GM19043 (cell line): ENCODE measurements at regions not wholly inside any gene's neighbourhood (a gene's known extent, or its start where the extent isn't known, plus 50 kb on each side); places are given as distances from the start of the nearest gene placed in this dataset.

Experiments
- ATAC-seq: cut with Tn5 transposase; IDR thresholded peaks from one replicate; pipeline ENCODE4 v1.9.1; 2021; ENCODE audit warnings: low read depth; ENCODE audit not compliant: unreplicated experiment

DNA sequence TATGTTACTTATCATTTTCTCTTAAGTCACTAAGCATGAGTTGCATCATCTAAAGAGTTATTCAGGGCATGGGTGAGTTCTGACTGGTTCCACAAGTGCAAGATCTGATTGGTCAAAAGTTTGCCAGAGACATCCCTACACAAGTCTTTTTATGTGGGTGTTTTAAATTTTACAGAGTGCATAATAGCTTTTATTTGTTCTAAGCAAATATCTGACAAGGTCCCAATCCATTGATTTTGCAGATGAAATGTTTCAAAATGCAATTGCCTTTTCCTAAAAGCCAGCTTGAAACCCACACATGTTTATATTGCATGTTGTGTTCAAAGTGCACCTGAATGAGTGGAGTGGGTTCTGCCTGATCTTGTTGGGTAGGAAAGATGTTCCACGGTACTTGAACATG lies 101.7 kb upstream of the PAX6 start:
- no peak for ATAC-seq

DNA sequence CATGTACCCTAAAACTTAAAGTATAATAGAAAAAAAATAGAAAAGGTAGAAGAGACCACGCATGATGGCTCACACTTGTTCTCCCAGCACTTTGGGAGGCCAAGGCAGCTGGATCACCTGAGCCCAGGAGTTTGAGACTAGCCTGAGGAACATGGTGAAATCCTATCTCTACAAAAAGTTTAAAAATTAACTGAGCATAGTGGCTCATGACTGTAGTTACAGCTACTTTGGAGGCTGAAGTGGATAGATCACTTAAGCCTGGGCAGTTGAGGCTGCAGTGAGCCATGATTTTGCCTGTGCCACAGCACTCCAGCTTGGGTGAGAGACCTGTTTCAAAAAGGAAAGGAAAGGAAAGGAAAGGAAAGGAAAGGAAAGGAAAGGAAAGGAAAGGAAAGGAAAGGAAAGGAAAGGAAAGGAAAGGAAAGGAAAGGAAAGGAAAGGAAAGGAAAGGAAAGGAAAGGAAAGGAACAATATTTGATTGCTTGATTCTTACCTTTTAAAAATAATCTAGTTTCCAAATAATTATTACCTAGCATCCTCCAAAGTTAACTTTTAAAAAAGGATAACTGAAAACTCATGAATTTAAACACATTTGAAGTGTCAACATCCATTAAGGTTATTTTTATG lies 99.9 kb upstream of the PAX6 start:
- ATAC-seq, result no peak

DNA sequence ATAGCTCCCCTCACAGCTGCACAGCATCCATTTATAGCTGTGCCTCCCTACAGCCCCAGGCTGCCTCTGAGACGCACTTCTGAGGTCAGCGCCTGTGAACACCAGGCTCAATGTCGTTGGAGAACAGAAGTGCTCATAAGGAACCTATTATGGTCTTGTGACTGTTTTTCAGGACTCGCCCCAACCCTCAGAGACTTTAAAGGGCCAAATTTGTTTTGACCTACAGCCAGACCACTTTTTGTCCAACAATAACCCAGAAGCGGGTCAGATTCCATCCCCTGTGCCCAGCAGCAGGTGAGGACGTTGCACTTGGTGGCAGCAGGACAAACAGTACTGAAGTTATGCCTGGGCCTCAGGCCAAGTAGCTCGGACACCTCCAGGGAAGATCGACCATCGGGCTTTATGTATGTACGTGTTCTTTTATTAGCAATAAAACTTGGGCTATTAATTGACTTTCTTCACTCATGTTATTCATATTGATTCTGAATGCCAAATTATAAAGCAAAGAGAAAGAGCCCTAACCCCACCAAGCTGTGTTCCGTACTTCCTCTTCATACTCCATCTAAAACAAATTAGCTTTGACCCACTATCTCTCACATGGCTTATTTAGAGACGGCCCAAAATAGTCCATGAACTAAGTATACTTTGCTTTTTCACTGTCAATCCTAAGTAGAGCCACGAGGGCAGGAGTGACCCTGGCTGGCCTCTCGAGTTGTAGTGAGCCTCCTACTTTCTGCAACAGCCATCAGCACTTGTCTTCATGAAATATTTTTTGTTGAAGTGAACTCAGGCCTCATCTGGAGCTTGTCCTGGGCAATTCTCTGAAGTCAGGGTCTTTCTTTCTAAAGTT lies 92.3 kb upstream of the PAX6 start:
- ATAC-seq, result no peak

DNA sequence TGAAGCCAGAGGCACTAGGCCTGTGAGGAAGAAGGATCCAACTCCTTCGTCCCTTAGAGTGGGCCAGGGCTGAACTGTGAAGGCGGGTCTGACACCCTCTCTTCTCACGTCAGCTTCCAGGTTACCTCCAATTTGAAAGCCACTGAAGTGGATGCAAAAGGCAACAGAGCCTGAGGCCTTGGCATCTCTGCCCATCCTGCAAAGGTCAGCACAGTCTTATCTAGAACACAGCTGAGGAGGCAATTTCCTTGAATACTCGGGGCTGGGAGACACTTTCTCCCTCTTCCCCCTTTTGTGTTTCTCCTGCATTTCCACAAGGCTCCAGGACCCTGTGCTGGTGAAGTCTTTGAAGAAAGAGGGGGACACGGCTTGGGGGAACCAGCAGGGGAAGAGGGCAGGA lies 91.6 kb upstream of the PAX6 start:
- ATAC-seq, result no peak

DNA sequence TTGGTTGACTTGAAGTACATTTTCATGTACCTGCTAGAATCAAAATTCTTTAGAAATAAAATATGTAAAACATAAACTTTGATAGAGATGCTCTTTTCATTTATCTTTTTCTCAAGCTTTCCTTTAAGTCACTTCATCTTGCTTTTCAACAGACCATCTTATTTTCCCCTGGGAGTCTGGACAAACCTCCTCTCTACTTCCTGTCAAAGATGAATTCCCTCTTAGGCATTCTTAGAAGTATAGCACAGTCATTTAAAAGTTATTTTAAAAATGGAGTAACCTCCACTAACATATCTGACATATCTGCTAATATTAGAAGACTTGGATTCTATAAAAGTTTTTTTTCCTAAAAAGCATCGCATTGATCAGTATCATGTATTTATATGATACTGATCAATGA lies 84.8 kb upstream of the PAX6 start:
- ATAC-seq, result no peak

DNA sequence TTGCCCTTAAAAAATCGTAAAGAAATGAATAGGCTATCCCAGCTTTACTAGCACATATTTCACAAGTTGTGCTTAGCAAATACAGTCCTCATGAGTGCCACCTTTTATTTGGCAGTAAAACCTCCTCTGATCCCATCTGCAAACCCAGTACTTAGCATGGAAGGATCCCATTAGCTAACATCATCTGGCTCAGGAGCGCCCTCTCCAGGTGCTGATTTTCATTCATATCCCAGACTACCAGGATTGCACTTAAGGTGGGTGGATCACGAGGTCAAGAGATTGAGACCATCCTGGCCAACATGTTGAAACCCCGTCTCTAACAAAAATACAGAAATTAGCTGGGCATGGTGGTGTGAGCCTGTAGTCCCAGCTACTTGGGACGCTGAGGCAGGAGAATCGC lies 76.1 kb upstream of the PAX6 start:
- ATAC-seq, result no peak

DNA sequence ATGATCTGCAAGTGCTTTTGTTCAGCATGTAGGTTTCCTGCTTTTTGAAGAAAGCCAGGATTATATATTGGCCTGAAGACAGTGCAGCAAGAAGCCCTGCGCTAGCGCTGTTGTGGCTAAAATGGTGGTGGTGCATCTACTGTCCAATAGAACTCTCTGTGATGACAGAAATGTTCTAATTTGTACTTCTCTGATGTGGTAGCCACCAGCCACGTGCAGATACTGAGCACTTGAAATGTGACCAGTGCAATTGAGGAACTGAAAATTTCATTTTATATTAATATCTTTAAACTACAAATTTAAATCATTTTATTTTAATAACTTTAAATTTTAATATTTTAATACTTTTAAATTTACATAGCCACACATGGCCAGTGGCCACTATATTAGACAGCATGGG lies 73.0 kb upstream of the PAX6 start:
- ATAC-seq, result no peak

DNA sequence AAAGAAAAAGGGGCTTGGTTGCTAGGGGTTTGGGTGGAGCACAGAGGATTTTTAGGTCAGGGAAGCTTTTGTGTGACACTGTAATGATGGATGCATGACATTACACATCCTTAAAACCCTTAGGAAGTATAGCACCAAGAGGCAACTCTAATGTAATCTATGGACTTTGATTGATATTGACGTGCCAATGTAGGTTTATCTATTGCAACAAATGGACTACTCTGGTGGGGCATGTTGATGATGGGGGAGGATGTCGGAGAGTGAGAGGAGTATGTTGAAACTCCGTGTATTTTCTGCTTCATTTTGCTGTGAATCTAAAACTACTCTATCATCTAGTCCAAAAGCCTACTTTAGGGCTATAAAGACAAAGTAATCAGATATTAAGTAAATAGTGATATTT lies 72.3 kb upstream of the PAX6 start:
- no peak for ATAC-seq

DNA sequence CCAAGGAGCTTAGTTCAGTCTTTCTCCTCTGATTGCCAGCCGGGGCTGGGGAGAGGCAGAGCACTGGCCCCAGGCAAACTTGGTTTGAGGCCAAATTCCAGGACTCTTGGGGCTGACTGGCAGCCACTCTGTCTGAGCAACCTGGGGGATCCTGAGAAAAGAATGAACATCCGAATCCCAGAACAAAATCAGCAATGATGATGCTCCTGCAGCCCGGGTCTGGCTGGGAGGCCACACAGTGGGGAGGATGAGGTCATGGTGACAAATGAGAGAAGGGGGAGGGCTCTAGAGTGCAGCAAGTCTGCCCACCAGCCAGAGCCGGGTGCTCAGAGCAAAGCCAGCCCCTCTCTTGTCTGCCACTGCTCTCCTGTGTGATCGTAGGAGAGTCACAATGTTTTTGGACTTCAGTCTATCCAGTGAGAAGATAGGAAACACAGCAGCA lies 71.8 kb upstream of the PAX6 start:
- ATAC-seq, result no peak

DNA sequence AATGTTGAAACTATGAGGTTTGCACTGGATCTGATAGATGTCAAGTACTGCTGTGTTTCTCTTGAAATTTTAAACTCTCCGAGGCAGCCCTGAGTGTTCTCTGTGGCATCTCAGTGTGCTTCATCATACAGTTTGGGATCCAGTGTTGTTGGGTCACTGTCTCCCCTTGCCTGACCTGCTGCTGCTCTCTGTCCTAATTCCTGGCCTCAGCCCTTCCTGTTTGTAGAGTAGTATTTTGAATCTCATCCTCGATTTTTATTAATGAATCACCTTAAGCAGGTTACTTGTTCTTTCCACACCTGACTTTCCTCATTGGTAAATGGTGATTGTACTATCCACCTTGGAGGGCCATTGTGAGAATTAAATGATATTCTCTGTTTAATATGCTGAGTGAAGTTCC lies 70.7 kb upstream of the PAX6 start:
- ATAC-seq, result no peak

DNA sequence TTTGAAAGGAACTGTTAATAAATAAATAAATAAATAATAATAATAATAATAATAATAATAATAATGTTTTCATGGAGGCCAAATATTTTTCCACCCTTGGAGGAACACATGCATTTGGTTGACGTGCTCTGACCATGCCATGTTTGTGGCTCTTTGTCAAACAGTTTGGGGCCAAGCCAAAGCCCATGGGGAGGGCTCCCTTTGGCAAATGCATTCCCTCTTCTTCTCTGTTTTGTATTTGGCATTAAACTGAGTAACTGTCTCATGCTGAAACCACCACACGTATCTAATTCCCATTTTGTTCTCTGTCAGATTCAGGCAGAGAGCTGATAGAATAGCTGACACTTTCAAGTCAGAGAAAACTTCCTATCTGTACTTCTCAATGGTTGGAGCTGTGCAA lies 68.6 kb upstream of the PAX6 start:
- no peak for ATAC-seq

DNA sequence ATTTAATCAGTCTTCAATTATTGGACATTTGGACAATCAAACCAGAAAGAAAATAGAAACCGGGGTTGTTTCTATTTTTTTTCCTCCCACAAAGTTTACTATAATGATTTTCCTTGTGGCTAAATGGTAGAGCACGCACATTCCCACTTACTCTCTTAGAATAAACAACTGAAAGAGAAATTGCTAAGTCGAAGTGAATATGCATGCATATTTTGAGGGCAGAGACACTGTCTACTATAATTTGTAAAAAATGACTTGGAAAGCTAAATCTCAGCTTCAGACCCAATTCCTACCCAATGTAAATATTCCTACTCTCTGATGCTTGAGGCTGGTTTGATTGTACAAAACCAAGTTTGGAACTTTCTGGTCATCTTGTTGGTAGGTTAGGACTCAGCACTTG lies 66.7 kb upstream of the PAX6 start:
- ATAC-seq, result no peak

DNA sequence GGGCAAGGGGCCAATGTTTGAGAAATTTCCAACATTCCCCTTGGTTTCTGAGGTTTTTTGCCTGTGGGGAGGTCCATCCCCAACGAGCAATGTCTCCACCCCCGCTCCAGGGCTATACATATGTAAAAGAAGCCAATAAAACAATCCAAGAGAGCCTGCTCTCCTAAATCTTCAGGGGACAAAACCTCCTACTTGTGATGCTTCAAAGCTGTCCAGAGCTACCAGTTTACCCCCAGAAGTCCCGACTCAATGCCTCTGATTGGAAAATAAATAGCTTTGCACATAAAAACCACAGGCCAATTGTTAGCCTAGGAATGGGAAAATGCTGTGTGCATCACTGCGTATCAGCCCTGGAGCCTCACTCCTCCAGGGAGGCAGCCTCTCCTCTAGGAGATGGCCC lies 66.0 kb upstream of the PAX6 start:
- no peak for ATAC-seq

DNA sequence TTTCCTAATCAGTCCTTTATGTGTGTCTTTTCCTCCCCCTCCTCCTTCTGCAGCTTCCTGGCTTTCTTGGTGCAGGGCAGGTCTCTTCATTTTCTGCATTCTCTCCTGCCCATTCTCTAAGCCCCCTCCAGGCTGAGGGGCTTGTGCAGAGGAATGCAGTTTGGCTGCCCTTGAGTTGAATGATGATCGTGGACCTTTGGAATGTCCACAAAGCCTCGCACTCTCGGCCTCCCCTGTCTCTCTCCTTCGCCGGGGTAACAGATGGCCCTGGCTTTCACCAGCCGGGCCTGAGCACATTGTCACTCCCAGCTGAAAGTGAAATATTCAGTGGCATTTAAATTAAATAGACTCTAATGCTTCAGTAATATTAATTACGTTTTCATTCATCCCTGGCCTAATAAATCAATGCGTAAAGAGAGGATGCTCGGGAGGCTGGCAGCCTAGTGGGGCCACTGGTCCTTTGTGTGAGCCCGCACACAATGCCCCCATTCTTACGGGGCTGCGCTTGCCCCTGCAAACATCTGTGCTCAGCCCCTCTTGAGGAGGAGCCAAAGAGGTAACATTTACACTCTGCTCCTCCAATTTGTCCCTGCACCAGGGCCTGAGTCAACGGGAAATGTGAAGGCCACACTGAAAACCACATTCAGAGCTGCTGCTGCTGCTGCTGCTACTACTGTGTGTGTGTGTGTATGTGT lies 64.9 kb upstream of the PAX6 start:
- no peak for ATAC-seq

DNA sequence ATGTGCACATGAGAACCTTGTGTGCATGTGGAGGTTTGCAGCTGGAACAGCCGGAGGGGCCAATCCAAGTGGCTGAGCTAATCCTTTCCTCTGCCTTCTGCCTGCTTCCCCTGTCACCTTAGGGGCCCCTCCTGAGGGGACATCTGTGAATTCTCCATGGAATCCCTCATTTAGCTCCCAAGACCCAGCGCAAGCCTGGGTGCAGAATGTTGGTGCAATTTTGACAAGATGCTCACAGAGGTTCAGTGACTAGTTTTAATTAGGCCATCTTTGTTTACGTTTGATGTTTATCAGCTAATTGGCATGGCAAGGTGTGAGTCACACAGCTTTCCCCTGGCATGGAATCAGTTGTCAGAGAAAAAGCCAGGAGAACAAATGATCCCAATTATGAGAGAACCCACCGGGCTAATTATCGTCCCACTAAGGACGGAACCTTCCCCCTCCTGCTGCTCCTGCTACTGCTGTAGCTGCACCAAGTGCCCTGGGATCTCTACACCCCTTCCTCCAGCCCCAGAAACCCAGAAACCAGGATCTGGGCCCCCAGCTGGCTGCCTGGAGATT lies 63.6 kb upstream of the PAX6 start:
- ATAC-seq, result no peak

DNA sequence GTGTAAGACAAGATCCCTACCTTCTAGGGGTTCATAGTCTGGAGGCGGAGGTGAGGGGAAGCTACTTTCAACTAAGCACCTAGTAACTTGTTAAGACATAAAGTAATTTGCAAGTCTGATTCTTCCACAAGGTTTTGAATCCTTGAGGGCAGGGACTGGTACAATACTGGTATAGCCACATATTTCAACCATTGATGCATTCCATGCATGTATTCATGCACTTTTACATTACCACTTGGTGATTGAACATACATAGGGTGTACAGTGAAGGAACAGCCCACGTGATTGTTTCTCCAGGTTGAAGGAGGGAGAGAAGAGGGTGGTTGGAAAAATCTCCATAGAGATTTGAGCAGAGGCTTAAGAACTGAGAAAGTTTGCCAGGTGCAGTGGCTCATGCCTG lies 62.0 kb upstream of the PAX6 start:
- no peak for ATAC-seq

DNA sequence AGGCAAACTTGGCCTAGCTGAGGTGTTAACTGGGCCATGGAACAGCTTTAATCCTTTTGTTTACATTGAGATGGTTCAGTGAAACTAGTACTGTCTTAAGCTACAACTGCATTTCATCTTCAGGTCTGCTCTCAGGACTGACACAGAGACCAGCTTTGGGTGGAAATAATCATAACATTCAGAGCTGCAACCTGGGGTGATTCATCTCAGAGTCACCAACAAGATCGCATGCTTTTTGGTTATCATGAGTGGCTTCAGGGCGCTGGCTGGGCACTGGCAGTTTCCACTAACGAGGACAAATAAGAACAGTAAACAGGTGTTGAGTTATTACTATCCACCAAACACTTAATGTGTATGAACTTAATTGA lies 60.9 kb upstream of the PAX6 start:
- ATAC-seq, result no peak

DNA sequence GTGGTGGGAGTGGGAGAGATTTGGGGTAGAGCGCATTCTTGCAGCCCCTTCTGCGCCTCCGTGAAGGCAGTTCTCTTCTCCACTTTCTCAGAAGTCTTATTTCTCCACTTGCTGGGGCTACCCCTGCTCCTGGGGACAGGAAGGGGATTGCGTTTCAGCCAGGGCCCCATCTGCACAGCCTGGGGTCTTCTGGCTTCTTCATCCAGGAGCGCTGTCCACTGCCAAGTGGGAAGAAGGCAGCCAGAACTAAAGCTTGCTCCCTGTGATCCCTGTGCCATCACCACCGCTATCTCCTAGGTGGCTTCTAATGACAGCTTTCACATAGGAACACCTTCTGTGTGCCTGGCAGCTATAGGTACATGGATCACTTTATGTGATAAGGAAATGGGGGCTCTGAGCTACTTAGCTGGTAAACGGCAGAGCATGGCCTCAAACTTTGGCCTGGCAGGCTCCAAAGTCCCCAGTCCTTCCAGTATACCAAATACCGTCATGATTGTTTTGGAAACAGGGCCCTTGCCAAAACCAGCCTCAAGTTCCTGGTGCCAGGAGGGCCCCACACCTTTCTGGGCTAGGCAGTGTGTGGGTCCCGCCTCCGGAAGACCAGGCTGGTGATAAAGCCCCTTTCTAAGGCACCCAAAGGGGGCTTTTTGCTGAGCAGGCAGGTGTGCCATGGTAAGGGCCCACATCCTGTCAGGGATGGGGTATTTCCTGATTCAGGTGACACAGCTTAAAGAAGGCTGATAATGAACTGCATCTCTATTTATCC lies 60.4 kb upstream of the PAX6 start:
- no peak for ATAC-seq

DNA sequence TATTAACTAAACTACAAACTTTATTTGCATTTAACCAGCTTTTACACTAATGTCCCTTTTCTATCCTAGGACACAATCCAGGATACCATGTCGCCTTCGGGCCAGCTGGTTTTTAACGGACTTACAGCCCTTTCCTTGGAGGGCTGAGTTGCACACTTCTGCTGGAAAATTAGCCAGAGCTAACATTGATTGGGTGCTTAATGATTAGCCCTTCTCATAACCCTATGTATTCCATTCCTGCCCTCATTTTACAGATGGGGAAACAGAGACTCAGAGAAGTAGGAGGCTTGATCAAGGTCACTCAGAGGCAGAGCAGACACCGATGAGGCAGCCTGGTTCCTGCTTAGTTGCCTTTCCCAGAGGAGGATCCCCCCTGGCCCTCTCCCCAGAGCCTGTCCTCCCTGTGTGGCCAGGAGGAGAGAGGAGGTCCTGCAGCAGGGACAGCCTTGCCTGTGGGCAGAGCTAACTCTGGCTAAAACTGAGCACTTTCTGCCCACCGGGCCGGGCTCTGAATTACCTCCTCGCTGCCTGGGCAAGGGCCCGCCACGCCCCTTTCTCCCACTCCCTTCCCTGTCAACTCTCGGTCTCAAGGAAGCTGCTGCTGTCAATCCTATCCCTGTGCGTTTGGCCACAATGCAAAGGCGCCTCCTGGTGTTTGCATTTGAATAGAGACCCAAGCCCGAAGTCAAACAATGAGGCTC lies 59.6 kb upstream of the PAX6 start:
- ATAC-seq, result no peak

DNA sequence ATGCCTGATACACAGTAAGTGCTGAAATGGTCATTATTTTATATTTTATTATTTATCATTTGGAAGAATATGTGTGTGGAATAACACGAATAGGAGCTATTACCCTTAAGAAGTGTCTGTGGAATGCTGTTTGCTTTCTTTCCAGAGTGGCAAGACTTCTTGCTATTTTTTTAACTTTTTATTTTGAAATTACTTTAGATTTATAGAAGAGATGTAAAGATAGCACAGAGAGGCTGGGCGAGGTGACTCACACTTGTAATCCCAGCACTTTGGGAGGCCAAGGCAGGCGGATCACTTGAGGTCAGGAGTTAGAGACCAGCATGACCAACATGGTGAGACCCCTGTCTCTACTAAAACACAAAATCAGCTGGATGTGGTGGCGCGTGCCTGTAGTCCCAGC lies 58.9 kb upstream of the PAX6 start:
- no peak for ATAC-seq
